Endothelial cell of umbilical vein (primary cell): ENCODE measurements at regions not wholly inside any gene's neighbourhood (a gene's known extent, or its start where the extent isn't known, plus 50 kb on each side); places are given as distances from the start of the nearest gene placed in this dataset.

ENCODE experiments used
- EZH2 ChIP-seq: IDR thresholded peaks from 2 replicates; pipeline ENCODE4 v1.6.1; 2012; ENCODE audit warnings: borderline replicate concordance, low read depth, mild to moderate bottlenecking, moderate library complexity, low read length, inconsistent platforms; ENCODE audit not compliant: severe bottlenecking
- GATA2 ChIP-seq: IDR thresholded peaks from 2 replicates; pipeline ENCODE4 v1.7.0; 2011; ENCODE audit warnings: low read depth, mild to moderate bottlenecking, moderate library complexity, mixed read lengths, low read length; ENCODE audit not compliant: insufficient read length, insufficient read depth
- POLR2A ChIP-seq: IDR thresholded peaks from 2 replicates; pipeline ENCODE4 v1.6.1; 2012; ENCODE audit warnings: low read depth, mild to moderate bottlenecking, control low read depth, low read length
- POLR2AphosphoS5 ChIP-seq: IDR thresholded peaks from 2 replicates; pipeline ENCODE4 v1.6.1; 2012; ENCODE audit warnings: low read depth, mild to moderate bottlenecking, control low read depth, low read length, moderate library complexity; ENCODE audit not compliant: insufficient read depth
- TF ChIP-seq, protein P1 (sequence below), 2 donors: IDR thresholded peaks; 1 replicate in 1 of 2; 2 replicates in 1 of 2; pipeline ENCODE4 v1.5.1; 2011; ENCODE audit warnings: low read length in 2 of 2, mild to moderate bottlenecking in 2 of 2, moderate library complexity in 2 of 2, control low read depth in 1 of 2, inconsistent platforms in 1 of 2, low read depth in 1 of 2; ENCODE audit not compliant: insufficient read depth in 1 of 2; ENCODE audit errors: extremely low read depth in 1 of 2
- TF ChIP-seq, protein P2 (sequence below): IDR thresholded peaks from 2 replicates; pipeline ENCODE4 v1.6.1; 2011; ENCODE audit not compliant: insufficient read depth, insufficient read length

DNA sequence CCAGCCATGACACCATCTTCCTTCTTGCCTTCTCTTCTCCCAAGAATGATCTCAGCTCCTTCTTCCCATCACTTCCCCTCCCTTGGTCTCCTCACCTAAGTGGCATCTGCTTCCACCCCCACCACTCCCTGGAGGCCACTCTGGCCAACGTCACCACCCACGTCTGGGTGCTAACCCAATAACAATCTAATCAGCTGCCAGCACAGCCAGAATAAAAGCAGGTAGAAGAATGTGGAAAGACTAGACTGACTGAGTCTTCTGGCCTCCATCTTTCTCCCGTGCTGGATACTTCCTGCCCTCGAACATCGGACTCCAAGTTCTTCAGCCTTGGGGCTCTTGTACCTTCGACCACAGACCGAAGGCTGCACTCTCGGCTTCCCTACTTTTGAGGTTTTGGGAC is 245.3 kb upstream of the CSF3R start:
- TF ChIP-seq, protein P1, sequence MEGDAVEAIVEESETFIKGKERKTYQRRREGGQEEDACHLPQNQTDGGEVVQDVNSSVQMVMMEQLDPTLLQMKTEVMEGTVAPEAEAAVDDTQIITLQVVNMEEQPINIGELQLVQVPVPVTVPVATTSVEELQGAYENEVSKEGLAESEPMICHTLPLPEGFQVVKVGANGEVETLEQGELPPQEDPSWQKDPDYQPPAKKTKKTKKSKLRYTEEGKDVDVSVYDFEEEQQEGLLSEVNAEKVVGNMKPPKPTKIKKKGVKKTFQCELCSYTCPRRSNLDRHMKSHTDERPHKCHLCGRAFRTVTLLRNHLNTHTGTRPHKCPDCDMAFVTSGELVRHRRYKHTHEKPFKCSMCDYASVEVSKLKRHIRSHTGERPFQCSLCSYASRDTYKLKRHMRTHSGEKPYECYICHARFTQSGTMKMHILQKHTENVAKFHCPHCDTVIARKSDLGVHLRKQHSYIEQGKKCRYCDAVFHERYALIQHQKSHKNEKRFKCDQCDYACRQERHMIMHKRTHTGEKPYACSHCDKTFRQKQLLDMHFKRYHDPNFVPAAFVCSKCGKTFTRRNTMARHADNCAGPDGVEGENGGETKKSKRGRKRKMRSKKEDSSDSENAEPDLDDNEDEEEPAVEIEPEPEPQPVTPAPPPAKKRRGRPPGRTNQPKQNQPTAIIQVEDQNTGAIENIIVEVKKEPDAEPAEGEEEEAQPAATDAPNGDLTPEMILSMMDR (IDR thresholded peaks at IDR 0.05; ENCODE audit: extremely low read depth in 1 of 2, insufficient read depth in 1 of 2, low read depth in 1 of 2, low read length in 2 of 2): no peak
- no peak for TF ChIP-seq POLR2A
- TF ChIP-seq EZH2: no peak
- TF ChIP-seq POLR2AphosphoS5: no peak
- TF ChIP-seq, protein P2, sequence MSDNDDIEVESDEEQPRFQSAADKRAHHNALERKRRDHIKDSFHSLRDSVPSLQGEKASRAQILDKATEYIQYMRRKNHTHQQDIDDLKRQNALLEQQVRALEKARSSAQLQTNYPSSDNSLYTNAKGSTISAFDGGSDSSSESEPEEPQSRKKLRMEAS: no peak
- TF ChIP-seq GATA2: no peak
